Heart right ventricle (tissue), 16 donors: ENCODE measurements at regions not wholly inside any gene's neighbourhood (a gene's known extent, or its start where the extent isn't known, plus 50 kb on each side); places are given as distances from the start of the nearest gene placed in this dataset.

Experiments used
- ATAC-seq, 8 donors: fragments of 200-7000 bp; cut with Tn5 transposase; one replicate each; pipeline ENCODE4 v1.9.1; 2020; ENCODE audit warnings: mild to moderate bottlenecking in 8 of 8, moderate library complexity in 8 of 8, moderate number of reproducible peaks in 1 of 8
- DNase-seq, 2 donors: peaks; one replicate each; pipeline ENCODE4 v3.0.0-alpha.2; 2020
- H3K27ac ChIP-seq, 10 donors: fragments of 200-600 bp; sonication (generic) in 2 of 10; one replicate each; pipeline versions ENCODE4 v1.5.0 to v1.8.0; 2020 to 2022; ENCODE audit warnings: mild to moderate bottlenecking in 3 of 10
- H3K27me3 ChIP-seq, 7 donors: fragments of 200-600 bp; one replicate each; pipeline ENCODE4 v1.8.0; 2021 to 2022; ENCODE audit warnings: mild to moderate bottlenecking in 2 of 7
- H3K36me3 ChIP-seq, 9 donors: fragments of 200-600 bp; sonication (generic) in 1 of 9; one replicate each; pipeline versions ENCODE4 v1.5.0 to v1.8.0; 2020 to 2022; ENCODE audit warnings: mild to moderate bottlenecking in 2 of 9
- H3K4me1 ChIP-seq, 9 donors: fragments of 200-600 bp; sonication (generic) in 1 of 9; one replicate each; pipeline versions ENCODE4 v1.5.0 to v1.8.0; 2020 to 2022; ENCODE audit warnings: mild to moderate bottlenecking in 4 of 9
- H3K4me3 ChIP-seq, 10 donors: fragments of 200-600 bp; sonication (generic) in 2 of 10; one replicate each; pipeline versions ENCODE4 v1.5.0 to v1.8.0; 2020 to 2022; ENCODE audit warnings: mild to moderate bottlenecking in 7 of 10, moderate library complexity in 2 of 10
- H3K9me3 ChIP-seq, 11 donors: fragments of 200-600 bp in 10 of 11; sonication (generic) in 2 of 11; one replicate each; pipeline versions ENCODE4 v1.5.0 to v1.8.0; 2013 to 2022; ENCODE audit warnings: mild to moderate bottlenecking in 2 of 11, control low read depth in 1 of 11, moderate library complexity in 1 of 11
- WGBS, 2 donors: extraction: QIAGEN DNeasy Blood & Tissue Kit; methylation state at CpG; one replicate each; pipeline ENCODE4 v1.1.7; 2013; ENCODE audit warnings: inconsistent platforms in 1 of 2; 5-methylcytosine and 5-hydroxymethylcytosine counted together
- intact Hi-C, 10 donors: fragments of 100-400 bp; cut with DNase I; formaldehyde crosslinking; loops; one replicate each; pipeline versions ENCODE4 v1.11.1 to v1.14.2; 2022
- TF ChIP-seq, protein P1 (sequence below), 9 donors: fragments of 200-600 bp; sonication (generic) in 2 of 9; IDR thresholded peaks; one replicate each; pipeline versions ENCODE4 v1.5.0 to v1.8.0; 2021 to 2022; ENCODE audit warnings: antibody characterized with exemption in 9 of 9, mild to moderate bottlenecking in 5 of 9, moderate library complexity in 1 of 9
- donor health status: Arrhythmogenic right ventricular cardiomyopathy.
- donor health status: ischemic (EF 13 %, LVEDD 7.1; RV severe dilation, severe dysfunction).
- donor health status: healthy with polysubstance abuse.
- donor health status: DM: no; HTN: yes; CAD: no.
- donor health status: DM: no; HTN: no; CAD: no.
- donor health status: ischemic (EF 25% LVEDD 6.9; RV normal size, moderate dysfunction).
- donor health status: ischemic (EF 25% LVEDD 5.7; RV mildly dilated, moderate dysfunction).
- donor health status: healthy.
- donor health status: DM: yes; HTN: yes; CAD: no.
- donor health status: Ischemic cardiomyopathy.
- donor health status: ischemic (EF 35%, LVEDD 5.7; RV mildly dilated, moderate dysfunction).
- donor health status: nonischemic (EF 11% LVEDD 7.7; RV severe dilation, severe dysfunction).
- donor health status: DM: yes; HTN: yes; CAD: no.
- donor health status: PGD.
- donor health status: ischemic (EF 29% LVEDD 5.4; RV normal size, mild dysfunction).
- donor health status: nonischemic (EF 23%, LVEDD 6.1; RV moderate dilation, normal function).

DNA sequence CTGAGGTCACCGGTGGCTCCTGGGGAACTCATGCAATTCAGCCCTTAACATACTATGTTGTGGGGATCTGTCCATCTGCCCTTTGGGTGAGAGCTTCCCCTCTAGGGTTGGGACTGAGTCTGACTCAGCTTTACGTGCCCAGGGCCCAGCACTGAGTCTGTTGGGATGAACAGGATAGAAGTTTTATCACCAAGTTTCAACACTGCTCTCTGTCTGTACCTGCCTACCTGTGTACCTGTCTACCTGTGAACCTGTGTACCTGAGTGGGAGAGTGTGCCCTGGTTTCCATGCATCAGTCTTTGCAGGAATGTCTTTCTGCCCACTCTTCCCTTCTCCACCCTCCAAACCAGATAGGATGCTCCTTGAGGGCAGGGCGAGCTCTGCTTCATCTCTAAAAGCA lies 90.6 kb upstream of the POU3F1 start:
- ATAC-seq (no peak), DNase-seq (no peak)
- TF ChIP-seq, protein P1, sequence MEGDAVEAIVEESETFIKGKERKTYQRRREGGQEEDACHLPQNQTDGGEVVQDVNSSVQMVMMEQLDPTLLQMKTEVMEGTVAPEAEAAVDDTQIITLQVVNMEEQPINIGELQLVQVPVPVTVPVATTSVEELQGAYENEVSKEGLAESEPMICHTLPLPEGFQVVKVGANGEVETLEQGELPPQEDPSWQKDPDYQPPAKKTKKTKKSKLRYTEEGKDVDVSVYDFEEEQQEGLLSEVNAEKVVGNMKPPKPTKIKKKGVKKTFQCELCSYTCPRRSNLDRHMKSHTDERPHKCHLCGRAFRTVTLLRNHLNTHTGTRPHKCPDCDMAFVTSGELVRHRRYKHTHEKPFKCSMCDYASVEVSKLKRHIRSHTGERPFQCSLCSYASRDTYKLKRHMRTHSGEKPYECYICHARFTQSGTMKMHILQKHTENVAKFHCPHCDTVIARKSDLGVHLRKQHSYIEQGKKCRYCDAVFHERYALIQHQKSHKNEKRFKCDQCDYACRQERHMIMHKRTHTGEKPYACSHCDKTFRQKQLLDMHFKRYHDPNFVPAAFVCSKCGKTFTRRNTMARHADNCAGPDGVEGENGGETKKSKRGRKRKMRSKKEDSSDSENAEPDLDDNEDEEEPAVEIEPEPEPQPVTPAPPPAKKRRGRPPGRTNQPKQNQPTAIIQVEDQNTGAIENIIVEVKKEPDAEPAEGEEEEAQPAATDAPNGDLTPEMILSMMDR (IDR thresholded peaks at IDR 0.05), result no peak
- Histone ChIP-seq H3K4me3 (no peak overlapping the region), H3K4me1 (peaks cover 0 to 36% (median 14%) of the 10 kb centered on the region in 9 donors), H3K27ac (no peak overlapping the region), H3K36me3 (no peaks in the 10 kb centered on the region), H3K9me3 (no peaks in the 10 kb centered on the region), H3K27me3 (peaks cover 0 to 85% (median 64%) of the 10 kb centered on the region in 7 donors)
- WGBS, 2 donors, result 87 to 94% methylated on average over 3 of the region's 3 CpGs
- intact Hi-C loops, result loop anchor here in 1 of 10 donors (5.0 kb wide), 1 partner anchor 90 kb away; the partner anchor contains the start of gene POU3F1

GRCh38 chr1:38135625-38136414 lies 89.2 kb upstream of the POU3F1 start:
- H3K4me1 ChIP-seq, result peaks cover 0 to 36% (median 14%) of the 10 kb centered on the region in 9 donors
- DNase-seq (no peak), ATAC-seq (no peak)
- peaks cover 0 to 72% (median 58%) of the 10 kb centered on the region in 7 donors for H3K27me3 ChIP-seq
- no peak overlapping the region for H3K4me3 ChIP-seq
- H3K36me3 ChIP-seq, result no peaks in the 10 kb centered on the region
- WGBS, 2 donors, result 33 to 46% methylated on average over 24 of the region's 24 CpGs
- intact Hi-C loops, result loop anchor here in 1 of 10 donors (5.0 kb wide), 1 partner anchor 89 kb away; the partner anchor contains the start of gene POU3F1
- no peak overlapping the region for H3K27ac ChIP-seq
- TF ChIP-seq, protein P1 (IDR thresholded peaks at IDR 0.05), result no peak
- H3K9me3 ChIP-seq, result no peaks in the 10 kb centered on the region

- TF ChIP-seq, protein P1 (IDR thresholded peaks at IDR 0.05), result no peak
- Histone ChIP-seq H3K36me3 (no peaks in the 10 kb centered on the region), H3K27ac (no peak overlapping the region), H3K27me3 (peaks cover 0 to 58% (median 47%) of the 10 kb centered on the region in 7 donors), H3K9me3 (no peaks in the 10 kb centered on the region), H3K4me3 (peak overlapping the region in 3 of 10 donors; percentile 10 to 24 (median 17)), H3K4me1 (peaks cover 0 to 31% (median 14%) of the 10 kb centered on the region in 9 donors)
- intact Hi-C loops, result no loop called here
- DNase-seq (no peak), ATAC-seq (no peak)
- WGBS, 2 donors, result 4 to 8% methylated on average over 22 of the region's 22 CpGs
These were observed 87.7 kb upstream of the POU3F1 start for GRCh38 chr1:38134294-38134755.

GRCh38 chr1:38133756-38134155 lies 87.2 kb upstream of the POU3F1 start:
- Histone ChIP-seq H3K27me3 (peaks cover 0 to 58% (median 47%) of the 10 kb centered on the region in 7 donors), H3K27ac (no peak overlapping the region), H3K4me3 (peak overlapping the region in 3 of 10 donors; percentile 10 to 24 (median 17)), H3K36me3 (no peaks in the 10 kb centered on the region), H3K4me1 (peaks cover 0 to 27% (median 11%) of the 10 kb centered on the region in 9 donors), H3K9me3 (no peaks in the 10 kb centered on the region)
- intact Hi-C loops, result no loop called here
- WGBS, 2 donors, result 10 to 14% methylated on average over 27 of the region's 27 CpGs
- ATAC-seq (no peak), DNase-seq (no peak)
- TF ChIP-seq, protein P1 (IDR thresholded peaks at IDR 0.05), result no peak
